NCI-H2196 (cell line): ENCODE measurements at regions not wholly inside any gene's neighbourhood (a gene's known extent, or its start where the extent isn't known, plus 50 kb on each side); places are given as distances from the start of the nearest gene placed in this dataset.

Experiments used
- DNase-seq: peaks from one replicate; lab custom pipeline; 2025; ENCODE audit not compliant: unreplicated experiment; lab: John Stamatoyannopoulos, UW

DNA sequence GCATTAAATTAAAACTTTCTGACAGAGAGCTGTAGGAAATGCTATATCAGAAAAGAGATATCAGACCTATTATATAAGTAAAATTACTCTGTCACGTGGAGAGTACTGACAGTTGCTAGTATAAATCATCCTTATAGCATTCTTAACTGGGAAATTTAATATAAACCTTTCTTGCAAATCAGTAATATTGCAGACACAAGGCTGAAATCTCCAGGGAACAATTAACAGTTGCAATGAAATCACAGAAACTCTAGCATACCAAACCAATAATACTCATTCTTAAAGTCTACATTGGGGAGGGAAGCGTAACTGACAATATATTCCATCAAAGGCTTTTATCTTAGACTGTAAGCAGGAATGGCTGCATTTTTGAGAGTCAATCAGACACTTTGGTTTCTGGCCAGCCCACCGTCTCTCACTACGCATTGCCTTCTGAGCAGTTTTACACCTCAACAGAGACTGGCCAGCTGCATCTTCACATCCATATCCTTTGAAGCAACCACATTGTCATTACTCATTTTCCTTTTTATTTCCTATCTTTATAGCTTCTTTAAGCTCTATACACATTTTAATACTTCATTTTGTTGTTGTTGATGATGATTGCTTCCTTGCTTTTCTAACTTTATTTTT, 536.0 kb upstream of the CDH2 start:
- DNase-seq, result no peak

DNA sequence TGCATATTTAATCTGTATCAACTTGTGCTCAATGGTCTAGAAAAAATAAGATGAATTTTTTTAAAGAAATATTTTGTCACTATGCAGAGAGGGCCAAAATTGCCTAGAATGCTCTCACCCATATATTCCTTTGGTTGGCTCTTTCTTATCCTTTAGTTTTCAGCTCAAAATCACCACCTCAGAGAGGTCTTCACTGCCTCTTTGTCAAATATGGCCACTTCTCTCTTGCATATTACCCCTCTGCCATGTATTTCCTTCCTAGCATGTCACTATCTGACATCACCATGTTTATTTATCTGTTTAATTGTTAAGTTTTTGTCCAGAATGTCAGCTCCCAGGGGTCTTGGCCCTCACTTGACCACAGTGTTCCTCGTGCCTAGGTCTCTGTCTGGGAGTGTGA, 535.2 kb upstream of the CDH2 start:
- no peak for DNase-seq

DNA sequence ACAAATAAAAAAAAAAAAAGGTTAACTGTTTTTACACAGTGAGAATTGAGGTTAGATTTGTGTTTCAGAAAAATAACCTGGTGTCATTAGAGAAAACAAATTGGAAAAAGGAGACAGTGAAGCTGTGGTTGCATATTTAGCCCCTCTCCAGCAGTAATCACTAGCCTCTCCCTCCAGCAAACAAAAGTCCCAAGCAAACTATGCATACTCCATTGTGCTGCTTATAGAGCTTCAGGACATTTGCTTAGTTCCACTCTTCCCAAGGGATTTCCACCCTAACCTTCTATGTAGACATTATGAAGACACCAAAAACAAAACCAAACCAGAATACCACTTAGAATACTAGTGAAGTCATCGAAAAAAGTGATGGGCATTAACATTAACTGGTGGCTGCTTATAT, 534.2 kb upstream of the CDH2 start:
- DNase-seq, result no peak

DNA sequence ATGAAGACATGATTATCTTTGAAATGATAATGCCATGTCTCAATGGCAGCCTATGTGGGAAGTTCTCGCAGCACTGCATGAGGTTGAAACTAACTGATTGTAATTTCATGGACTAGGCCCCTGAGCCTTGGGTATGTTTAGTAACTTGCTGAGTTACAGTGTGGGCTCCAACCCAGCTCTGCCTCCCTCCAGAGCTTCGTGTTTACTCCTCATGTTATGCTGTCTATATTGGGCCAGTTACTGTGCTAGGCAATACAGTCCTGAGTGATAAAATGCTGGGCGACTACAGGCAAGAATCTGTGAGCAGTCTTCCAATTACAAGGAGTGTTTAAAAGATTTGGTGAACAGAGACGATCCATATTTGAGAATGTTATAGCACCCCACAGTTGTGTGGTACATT, 530.1 kb upstream of the CDH2 start:
- DNase-seq, result no peak

DNA sequence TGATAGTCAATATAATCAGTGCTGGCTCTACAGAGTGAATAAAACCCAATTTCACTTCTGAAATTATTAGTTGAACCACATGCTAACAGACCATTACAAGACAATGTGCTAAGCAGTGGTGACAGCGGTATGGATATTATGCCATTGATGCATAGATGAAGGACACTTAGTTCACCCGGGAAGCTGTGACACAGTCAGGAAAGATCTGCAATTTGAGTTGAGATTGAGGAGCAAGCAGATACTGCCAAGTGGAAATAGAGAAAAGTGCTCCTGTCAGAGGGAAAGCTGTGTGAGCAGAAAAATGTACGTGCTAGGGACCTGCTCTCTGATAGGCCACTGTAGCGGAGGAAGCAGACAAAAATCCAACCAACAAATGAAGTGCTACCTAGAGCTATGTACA, 529.5 kb upstream of the CDH2 start:
- DNase-seq, result no peak

DNA sequence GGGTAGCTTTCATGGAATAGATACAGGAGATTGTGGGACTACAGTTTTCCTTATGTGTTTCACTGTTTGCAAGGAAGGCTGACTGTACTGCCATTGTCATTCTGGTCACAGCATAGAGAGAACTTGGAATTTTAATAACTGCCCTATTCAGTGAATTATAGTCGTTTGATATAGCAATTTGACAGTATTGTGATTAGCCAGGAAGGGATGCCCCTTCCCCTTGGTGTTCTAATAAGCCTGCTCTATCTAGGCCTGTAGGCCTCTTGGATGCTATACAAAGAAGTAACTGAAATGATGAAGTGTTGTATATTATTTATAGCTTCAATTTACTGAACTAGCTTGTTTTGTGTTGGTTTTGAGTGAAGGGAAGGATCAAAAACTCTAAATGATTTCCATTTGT, 528.6 kb upstream of the CDH2 start:
- DNase-seq, result no peak

DNA sequence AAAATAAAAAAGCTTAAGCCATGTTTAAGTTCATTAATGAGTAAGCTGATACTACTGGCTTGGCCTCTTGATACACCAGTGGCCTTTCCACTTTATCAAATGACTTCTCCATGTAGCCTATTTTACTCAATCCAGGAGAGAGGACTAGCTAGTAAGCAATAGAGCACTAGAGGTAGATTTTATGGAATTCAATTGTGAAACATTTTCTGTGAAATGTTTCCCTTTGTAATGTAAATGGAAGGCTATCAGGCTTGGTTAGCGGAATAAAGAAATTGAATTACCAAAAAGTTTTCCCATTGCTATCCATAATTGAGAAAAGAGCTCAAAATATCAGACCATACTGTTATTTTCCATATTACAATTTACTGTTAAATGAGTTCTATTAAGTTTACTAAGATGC, 515.4 kb upstream of the CDH2 start:
- DNase-seq, result no peak

DNA sequence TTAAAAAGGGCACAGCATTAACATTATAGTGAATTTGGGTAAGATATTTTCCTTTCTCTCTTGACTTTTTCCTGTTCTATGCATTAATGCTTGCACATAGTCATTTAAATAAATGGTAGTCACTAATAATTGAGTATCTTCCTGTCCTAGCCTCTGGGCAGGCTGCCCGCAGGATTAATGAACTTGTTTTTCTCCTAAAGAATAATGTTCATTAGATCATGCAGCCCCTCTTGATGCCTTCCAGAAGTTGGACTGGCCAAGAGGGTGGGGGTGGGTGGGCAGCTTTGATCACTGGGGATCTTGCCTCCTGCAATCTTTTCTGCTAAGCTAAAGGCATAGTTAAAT, 514.5 kb upstream of the CDH2 start:
- DNase-seq, result no peak

DNA sequence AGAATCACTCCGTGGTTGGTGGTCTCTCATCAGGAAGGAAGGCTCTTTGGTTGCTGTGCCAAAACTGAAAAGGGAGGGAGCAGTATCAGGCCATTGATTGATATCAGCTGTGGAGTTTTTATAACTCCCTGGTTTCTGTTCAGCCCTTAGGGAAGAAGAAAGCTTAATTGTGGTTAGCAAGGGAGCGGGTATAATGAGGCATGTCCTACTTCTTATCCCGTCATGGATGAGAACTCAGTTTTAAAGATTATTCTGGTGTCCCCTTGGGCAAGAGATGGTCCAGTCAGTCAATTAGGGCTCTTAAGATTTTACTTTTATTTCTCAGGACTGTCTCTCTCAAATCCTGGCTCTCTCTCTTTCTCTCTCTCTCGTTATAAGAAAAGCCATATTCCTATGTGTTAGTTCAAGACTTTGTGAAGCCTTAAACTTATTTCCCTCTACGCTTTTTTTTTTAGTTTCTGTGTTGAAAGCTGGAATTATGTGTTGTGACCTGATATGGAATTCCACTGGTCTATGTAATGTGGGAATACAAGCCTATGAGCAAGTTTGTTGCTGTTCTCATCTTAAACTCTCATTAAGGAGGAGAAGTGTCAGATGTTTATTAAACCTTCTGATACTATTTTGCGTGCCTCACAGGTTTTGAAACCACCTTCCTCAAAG, 514.0 kb upstream of the CDH2 start:
- no peak for DNase-seq

DNA sequence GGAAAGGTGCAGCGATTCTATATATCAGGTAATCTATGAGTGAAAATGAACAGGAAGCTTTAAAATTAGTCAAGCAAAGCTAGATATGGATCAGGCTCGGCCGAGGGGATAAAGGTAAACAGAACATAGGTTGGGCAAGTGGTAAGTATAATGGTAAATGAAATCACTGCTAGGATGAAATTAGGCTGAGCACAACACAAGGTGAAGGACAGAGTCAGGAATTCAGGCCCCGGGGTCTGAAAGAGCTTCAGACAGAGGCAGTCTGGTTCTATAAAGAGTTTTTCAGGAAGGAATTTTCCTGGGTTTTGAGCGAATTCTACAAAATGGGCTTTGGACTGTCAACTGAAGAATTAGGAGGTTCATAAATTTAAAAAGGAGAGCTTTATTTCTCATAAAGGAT, 513.2 kb upstream of the CDH2 start:
- no peak for DNase-seq

DNA sequence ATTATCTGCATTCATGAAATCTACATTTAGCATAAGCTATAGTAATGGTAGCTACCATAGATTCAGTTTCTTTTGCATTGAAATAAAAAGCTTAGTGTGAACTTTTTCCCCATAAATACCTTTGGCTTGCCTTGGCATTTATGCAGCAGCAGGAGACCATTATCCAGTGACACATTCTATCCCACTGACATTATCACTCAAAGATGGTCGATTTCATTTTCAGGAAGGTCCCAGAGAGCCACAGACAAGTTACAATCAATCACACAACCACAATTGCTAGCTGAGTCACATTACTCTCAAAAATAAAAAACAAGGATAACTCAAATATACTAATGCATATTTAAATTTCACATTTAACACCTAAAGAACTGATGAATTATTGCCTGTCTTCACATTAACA, 512.7 kb upstream of the CDH2 start:
- no peak for DNase-seq

DNA sequence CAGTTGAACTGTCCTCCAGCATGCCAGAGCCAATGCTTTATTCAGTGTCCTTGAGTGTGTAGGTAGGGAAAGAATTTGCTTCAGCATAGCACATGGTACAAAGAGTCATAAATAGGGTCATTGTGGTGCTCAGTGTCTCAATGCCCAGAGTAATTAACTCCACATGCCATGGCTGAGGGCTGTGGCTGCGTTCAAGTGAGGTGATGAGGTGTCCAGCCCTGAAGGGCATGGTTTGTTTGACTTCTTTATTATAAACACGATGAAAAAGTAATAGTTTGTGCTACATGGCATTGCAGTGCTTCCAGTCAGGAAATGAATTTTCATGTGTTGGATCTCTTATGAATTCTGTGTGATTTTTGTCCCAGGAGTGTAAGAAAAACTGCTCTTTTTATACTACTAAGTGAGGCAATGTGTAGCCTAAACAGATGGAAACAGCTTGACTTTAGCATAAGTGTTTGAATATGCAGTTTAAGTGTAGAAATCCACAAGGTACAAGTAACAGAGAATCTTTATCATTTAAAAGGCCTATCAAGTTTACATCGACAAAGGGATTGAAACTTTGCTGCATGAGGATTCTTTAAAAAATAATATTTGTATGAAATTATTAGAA, 507.9 kb upstream of the CDH2 start:
- no peak for DNase-seq

DNA sequence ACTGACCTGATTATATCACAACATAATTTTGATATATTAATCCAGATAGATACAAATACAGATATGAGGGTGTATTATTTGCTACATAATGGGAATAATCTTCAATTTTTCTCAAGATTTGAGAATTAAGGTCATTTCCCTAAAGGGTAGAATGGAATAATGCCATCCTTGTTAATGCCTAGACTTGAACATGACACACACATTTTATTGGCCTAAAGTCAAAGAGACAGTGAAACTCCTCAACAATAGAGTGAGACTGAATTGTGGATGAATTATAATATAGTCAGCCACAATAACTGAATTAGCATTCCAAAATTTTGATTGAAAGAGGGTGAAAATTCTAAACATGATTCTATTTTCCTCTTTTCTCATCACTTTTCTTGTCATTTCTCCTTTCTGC, 506.0 kb upstream of the CDH2 start:
- no peak for DNase-seq

DNA sequence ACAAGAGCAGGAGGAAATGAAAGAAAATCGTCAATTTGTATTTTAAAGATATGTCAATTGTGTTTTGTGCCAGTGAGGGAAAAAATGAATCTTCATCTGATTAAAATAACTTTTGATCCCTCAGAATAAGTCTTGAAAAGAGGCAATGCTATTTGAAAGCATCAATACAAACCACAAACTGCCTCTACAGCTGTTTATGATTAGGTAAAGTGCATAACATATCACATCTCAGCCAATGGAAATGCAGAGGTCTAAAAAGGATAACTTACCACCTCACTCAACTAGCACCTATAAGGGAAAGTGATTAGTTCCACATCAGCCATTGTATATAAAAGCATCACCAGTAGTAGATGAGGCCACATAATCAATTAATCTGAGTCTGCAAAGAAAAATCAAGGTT, 492.2 kb upstream of the CDH2 start:
- no peak for DNase-seq

DNA sequence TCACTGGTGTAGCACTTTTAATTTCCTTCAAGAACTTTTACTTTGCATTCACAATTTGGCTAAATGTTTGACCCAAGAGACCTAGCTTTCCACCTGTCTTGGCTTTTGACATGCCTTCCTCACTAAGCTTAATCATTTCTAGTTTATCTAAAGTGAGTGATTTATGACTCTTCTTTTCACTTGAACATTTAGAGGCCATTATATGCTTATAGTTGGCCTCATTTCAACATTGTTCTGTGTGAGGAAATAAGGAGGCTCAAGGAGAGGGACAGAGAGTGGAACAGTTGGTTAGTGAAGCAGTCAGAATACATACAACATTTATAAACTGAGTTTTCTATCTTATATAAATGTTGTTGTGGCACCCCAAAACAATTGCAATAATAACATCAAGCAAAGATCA, 489.3 kb upstream of the CDH2 start:
- DNase-seq, result no peak

DNA sequence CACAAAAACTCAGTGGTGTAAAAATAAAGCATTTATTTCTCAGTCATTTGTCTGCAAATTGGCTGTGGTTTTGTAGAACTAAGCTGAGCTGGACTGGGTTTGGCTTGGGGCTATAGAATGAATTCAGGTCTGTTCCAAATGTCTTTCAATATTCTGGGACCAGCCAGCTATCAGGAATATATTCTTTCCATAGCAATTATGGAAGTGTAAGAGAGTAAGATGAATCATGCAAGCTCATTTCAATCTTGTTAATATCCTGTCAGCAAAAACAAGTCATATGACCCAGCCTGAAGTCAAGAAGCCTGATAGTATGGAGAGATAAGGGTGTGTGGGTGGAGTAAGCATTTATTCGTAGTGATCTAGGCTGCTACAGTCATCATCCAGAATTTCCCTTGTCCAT, 481.0 kb upstream of the CDH2 start:
- no peak for DNase-seq

DNA sequence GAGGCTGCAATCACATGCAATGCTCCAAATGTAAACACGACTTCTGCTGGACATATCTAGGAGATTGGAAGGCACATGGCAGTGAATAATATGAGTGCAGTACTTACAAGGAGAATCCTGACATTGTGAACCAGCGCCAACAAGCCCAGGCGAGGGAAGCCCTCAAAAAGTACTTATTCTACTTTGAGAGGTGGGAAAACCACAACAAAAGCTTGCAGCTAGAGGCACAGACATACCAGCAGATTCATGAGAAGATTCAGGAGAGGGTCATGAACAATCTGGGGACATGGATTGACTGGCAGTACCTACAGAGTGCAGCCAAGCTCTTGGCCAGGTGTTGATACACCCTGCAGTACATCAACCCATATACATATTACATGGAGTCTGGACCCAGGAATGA, 475.7 kb upstream of the CDH2 start:
- DNase-seq, result no peak

DNA sequence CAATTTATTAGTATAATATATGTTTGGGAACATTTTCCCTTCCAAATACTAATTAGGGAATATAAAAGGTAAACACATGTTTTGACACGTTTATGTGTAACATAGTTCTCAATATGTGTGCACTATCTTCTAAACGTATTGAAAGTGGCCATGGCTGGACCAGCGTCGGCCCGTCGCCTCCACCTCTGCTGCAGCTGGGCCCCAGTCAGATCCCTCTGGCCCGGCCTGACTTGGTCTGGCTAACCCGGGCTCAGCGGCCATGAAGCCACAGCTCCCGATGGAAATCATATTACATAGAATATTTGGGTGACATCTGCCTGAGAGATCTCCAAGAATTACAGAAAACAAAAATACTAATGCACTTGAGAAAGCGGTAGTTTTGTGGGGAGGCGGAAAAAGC, 474.4 kb upstream of the CDH2 start:
- DNase-seq, result no peak

DNA sequence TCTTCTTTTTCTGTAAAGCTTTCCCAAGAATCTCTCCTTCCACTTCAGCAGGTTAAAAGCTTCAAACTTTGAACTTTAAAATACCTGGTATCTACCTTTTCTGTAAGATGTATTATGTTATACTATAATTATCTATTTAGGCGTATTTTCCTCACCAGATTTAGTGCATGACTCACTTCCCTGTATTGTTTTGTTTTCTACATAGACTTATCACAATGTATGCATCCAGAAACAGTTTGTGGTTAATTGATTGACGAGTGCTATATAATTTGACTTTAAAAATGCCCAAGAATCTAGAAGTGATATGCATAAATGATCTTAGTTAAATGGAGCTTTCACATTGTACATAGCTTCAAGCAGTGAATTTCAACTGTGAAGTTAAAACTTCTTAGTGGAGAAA, 473.9 kb upstream of the CDH2 start:
- no peak for DNase-seq

DNA sequence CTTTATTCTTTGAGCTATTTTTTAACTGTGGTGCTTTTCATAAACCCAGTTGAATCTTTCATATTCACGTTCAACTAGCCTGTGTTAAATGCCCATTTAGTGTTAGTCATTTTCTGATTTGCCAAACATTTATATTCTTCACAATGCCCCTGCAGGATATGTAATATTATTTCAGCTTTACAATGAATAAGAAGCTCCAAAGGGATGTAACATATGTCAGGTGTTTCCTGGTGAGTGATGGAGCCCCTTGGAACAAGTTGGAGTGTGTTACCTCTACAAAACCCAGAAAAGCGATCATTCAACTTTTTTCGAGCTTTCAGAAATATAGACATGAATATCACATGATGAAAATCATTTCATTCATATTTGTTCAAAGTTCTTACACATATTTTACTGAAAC, 471.0 kb upstream of the CDH2 start:
- DNase-seq, result no peak

DNA sequence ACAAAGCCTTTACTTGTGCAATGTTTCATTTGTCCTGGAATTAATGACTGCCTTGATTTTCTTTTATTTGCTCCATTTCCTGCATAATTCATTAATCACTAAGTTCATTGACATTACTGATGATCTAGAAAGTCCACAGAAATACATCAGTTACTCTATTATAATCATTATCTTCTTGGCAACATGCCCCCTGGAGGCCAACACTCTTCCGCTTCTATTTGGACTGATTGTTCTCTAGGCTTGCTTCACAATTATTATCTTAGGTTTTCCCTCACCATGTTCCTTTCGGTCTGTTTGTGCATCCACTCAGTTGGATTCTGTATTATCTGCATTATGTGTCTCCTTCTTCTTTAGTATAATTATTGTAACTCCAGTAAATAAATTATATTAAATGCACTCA, 461.0 kb upstream of the CDH2 start:
- no peak for DNase-seq

DNA sequence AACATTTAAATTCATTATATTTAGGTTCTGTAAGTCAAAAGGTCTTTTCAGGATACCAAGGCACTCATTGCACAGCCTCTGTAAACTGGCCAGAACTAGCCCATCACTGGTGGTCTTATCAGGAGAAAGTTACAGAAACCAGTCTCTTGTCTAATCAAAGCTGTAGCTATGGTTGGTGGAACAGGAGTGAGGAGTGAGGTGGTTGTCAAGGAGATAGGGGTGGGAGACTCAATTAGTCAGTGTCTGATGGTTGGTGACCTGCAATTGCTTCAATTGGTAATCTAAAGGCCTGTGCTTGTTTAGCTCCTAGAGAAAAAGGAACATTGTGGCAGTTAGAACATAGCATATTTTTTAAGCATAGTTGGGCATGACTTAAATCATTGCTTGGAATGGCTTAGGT, 458.6 kb upstream of the CDH2 start:
- DNase-seq, result no peak

DNA sequence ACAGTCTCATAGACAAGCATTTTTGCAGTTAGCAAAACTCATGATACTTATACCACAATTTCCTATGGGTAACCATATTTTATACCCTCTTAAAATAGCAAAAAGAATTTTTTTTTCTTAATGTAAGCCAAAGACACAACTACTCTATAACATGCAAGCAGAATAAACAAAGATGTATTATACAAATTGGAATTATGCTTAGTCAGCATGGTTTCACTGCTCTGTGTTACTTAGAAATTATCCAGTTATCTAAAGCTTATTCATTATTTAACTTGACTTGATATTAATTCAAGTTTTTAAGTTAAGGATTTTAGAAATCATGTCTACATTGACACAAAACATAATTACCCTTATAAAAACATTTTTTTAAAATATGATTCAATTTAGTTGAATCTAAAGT, 449.8 kb upstream of the CDH2 start:
- no peak for DNase-seq
